ENCODE measurements at regions not wholly inside any gene's neighbourhood (a gene's known extent, or its start where the extent isn't known, plus 50 kb on each side); places are given as distances from the start of the nearest gene placed in this dataset.
"Not testable (repeated sequence)": the region's sequence is repeated elsewhere in the genome, so short reads cannot be mapped to it uniquely, and the experiment has no call there.

DNA sequence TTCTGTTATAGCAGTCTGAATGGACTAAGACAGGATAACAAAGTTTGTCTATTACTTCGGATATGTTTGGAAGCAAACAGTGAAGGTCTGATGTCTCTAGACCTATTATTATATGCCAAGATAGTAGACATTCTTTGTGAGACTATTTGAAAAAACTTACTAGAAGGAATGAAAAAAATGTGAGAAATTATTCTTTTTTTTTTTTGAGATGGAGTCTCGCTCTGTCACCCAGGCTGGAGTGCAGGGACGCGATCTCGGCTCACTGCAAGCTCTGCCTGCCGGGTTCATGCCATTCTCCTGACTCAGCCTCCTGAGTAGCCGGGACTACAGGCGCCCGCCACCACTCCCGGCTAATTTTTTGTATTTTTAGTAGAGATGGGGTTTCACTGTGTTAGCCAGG lies 690.7 kb upstream of the SLC35B3 start:
- not testable (repeated sequence) for DNase-seq (ENCODE audit: low read depth, low spot score)

DNA sequence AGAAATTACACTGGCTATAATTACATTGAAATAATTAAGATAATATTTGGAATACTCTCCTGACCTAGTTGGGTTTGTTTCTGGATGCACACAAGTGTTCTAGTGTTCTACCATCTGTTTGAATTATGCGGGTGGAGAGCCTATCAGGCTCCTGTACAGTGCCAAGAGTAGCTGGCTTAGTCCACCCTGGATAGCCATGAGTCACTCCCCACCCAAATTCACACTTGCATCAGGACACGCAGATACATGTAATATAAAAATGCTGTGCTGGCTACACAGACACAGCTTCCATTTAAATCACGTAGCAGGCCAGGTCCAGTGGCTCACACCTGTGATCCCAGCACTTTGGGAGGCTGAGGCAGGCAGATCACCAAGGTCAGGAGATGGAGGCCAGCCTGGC lies 686.2 kb upstream of the SLC35B3 start:
- DNase-seq (ENCODE audit: low read depth, low spot score): no peak

DNA sequence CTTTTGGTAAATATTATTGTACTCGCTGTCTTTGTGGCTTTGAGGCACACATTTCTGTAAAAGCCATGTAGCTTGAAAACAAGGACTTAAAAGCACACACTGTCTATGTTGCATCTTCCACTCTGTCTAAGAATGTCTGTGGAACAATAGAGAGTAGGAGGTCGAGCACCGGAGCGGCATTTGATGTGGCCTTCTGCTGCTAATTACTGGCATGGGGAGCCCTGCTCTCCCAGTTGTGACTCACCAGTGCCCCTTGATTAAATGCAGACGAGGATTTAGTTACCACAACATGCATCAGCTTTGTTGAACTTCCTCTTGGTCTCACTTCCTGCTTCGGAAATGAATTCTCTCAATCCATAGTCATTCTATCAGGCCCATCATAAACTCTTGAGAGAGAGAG lies 680.7 kb upstream of the SLC35B3 start:
- peak; percentile 3 for DNase-seq (ENCODE audit: low read depth, low spot score)

DNA sequence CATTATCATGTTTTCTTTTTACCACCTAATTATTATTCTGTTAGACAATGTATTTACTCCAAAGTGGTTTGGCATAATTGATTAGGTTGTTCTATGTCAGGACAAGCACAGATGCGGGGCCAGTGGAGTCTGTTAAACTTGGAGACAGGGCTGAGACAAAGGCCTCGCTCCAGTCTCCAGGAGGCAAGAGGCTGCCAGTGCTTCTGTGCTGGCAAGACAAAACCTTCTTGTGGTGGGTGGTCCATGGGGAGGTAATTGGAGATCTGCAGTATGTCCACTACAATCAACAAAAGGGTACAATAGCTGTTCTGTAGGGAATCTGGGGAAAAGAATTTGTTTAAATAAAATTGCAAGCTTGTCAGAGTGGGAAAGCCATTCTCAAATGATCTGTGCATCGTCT lies 677.2 kb upstream of the SLC35B3 start:
- DNase-seq (ENCODE audit: low read depth, low spot score): no peak

GRCh38 chr6:9103876-9104521 lies 668.7 kb upstream of the SLC35B3 start:
- no peak for DNase-seq (ENCODE audit: low read depth, low spot score)

- DNase-seq (ENCODE audit: low read depth, low spot score): no peak
Observed at GRCh38 chr6:9101920-9102319, 666.6 kb upstream of the SLC35B3 start.

GRCh38 chr6:9100869-9101580 lies 665.7 kb upstream of the SLC35B3 start:
- no peak for DNase-seq (ENCODE audit: low read depth, low spot score)

GRCh38 chr6:9095729-9096128 lies 660.4 kb upstream of the SLC35B3 start:
- no peak for DNase-seq (ENCODE audit: low read depth, low spot score)

- DNase-seq (ENCODE audit: low read depth, low spot score): no peak
Observed at GRCh38 chr6:9095137-9095536, 659.8 kb upstream of the SLC35B3 start.

DNA sequence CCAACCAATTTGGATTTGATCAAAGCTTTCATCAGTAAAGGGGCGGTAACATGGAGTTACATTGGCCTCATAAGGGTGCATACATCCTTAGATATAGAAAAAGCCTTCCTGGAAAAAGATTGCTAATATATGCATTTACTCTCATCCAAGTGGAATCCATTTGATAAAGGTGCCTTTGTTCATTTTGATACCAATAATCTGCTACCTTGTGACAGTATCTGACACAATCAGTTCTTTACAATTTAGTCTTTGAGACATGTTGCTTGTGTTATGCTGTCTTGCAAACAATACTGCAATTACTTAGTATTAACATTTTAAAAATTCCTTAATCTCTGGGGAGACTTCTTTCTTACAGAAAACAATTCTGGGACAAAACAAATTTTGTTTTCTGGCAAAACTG lies 654.4 kb upstream of the SLC35B3 start:
- DNase-seq (ENCODE audit: low read depth, low spot score): no peak

- no peak for DNase-seq (ENCODE audit: low read depth, low spot score)
Observed at GRCh38 chr6:9087470-9087869, 652.1 kb upstream of the SLC35B3 start.

DNA sequence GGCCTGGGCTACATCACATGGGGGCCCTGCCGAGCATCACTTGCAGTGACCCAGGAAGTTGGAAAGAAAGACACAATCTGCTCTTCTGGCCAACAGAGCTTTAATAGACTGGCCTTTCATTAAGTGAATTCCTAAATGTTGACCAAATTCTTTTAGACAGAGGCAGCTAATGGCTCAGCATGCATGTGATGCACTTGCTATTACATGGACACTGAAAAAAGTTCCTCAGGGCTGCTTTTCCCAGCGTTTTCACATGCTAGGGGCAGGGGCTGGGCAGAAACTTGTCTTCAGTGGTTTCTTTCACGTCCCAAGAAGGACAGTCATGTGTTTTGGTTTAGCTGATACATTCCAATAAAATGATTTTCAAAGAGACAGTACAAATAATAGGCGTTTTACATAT lies 651.0 kb upstream of the SLC35B3 start:
- DNase-seq (ENCODE audit: low read depth, low spot score): no peak

DNA sequence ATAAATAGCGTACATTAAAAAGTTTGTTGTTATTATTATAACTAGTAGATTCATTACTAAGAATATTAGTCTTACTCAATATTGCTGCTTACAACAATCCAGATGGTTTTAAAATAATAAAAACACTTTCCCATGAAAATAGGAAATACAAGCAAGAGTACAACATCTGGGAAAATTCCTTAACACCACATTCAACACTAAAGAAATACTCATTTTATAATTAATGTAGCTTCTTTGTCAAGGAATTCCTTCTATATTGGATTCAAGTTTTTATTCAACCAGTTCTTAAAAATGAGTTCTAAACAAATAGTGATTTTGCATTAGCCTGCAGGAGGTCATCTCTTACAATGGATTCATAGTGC lies 650.3 kb upstream of the SLC35B3 start:
- DNase-seq (ENCODE audit: low read depth, low spot score): no peak

- DNase-seq (ENCODE audit: low read depth, low spot score): no peak
Observed at GRCh38 chr6:9085054-9085708, 649.8 kb upstream of the SLC35B3 start.

DNA sequence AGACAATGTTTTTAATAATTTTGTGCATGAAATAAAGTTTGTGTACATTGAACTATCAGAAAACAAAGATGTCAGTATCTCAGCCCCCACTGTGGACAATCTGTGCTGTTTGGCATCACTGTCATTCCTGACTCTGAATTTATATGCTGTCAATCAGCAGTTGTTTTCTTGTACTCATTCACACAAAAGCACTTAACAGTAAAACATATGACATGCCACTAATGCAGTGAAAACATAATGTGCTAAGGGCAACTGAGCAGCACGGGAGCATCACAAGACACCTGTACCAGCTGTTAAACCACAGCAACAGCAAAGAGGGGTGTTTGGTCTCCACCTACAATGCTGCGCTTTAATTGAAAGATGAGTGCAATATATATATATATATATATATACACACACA lies 647.8 kb upstream of the SLC35B3 start:
- DNase-seq (ENCODE audit: low read depth, low spot score): no peak

GRCh38 chr6:9066726-9067125 lies 631.4 kb upstream of the SLC35B3 start:
- DNase-seq (ENCODE audit: low read depth, low spot score): no peak

GRCh38 chr6:9064156-9064555 lies 628.8 kb upstream of the SLC35B3 start:
- DNase-seq (ENCODE audit: low read depth, low spot score): no peak

DNA sequence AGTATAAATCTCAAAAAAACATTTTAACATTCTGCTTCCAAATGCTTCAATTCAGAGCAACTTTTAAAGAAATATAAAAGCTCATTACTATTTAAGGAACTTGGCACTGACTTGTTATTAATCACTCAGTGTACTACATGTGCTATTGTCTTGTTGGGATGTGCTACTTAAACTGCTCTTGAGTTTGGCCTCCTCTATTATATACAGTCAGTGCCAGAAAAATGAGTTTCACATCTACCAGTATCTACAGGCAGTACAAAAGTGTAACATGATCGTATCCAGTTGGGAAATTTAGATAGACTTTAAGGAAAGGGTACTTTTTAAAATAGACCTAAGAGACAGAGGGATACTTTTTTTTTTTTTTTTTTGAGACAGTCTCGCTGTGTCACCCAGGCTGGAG lies 627.3 kb upstream of the SLC35B3 start:
- no peak for DNase-seq (ENCODE audit: low read depth, low spot score)

- DNase-seq (ENCODE audit: low read depth, low spot score): no peak
Observed at GRCh38 chr6:9057937-9058336, 622.6 kb upstream of the SLC35B3 start.

DNA sequence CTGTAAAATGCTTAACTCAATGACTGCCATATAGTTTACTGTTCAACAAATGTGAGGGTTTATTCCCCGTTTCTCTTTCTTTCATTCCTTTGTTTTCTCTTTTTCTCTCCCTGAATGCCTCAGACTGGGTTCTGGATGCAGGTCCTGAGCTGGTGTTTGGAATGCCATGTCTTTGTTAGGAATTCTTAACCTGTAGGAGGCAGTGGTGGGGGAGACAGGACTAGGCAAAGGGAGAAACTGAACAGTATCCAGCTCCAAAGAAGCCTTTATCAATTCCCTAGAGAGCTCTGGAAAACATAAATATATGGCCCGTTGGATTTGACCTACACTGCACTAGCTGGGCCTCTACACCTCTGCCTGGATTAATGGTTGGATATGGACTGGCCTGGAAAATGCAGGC lies 621.2 kb upstream of the SLC35B3 start:
- no peak for DNase-seq (ENCODE audit: low read depth, low spot score)

DNA sequence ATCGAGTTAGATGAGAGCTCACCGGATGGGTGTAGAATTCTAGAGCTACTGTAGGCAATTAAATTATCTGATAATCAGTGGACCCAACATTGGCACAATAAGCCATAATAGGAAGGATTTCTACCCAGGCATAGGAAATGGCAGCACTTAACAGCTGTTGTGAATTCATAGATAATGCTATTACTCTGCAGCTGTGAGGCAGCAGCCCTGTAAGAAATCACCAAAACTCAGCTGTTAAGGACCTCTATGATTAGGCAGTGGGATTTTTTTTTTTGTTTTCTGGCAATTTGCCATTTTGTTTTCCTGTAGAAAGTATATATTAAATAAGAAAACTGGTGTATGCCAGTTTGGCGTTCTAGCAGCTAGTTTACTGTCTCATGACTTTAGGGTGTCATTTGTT lies 609.1 kb upstream of the SLC35B3 start:
- DNase-seq (ENCODE audit: low read depth, low spot score): no peak

DNA sequence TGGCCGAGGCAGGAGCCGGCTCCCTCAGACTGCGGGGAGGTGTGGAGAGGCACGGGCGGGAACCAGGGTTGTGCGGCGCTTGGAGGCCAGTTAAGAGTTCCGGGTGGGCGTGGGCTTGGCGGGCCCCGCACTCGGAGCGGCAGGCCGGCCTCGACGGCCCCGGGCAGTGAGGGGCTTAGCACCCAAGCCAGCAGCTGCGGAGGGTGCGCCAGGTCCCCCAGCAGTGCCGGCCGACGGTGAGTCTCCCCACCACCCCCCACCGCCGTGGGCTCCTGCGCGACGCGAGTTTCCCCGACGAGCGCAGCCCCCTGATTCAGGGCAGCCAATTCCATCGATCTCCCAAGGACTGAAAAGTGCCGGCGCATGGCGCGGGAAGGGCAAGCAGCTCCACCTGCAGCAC lies 605.4 kb upstream of the SLC35B3 start:
- DNase-seq (ENCODE audit: low read depth, low spot score): no peak

- DNase-seq (ENCODE audit: low read depth, low spot score): no peak
Observed at GRCh38 chr6:9039258-9039657, 603.9 kb upstream of the SLC35B3 start.
